HG03354 (cell line): ENCODE measurements at regions not wholly inside any gene's neighbourhood (a gene's known extent, or its start where the extent isn't known, plus 50 kb on each side); places are given as distances from the start of the nearest gene placed in this dataset.

ENCODE experiments used
- ATAC-seq: cut with Tn5 transposase; IDR thresholded peaks from one replicate; pipeline ENCODE4 v1.9.1; 2021; ENCODE audit warnings: mild to moderate bottlenecking; ENCODE audit not compliant: unreplicated experiment, poor library complexity, severe bottlenecking

- no peak for ATAC-seq
Observed at GRCh38 chr2:8296306-8296705, 385.6 kb upstream of the ID2 start.

GRCh38 chr2:8297376-8298231 lies 384.3 kb upstream of the ID2 start:
- no peak for ATAC-seq

- no peak for ATAC-seq
Observed at GRCh38 chr2:8298783-8299182, 383.1 kb upstream of the ID2 start.

GRCh38 chr2:8300216-8300615 lies 381.6 kb upstream of the ID2 start:
- no peak for ATAC-seq

- no peak for ATAC-seq
Observed at GRCh38 chr2:8300905-8301304, 381.0 kb upstream of the ID2 start.

GRCh38 chr2:8303322-8303832 lies 378.5 kb upstream of the ID2 start:
- peak; percentile 79 for ATAC-seq

GRCh38 chr2:8304821-8305766 lies 376.8 kb upstream of the ID2 start:
- ATAC-seq = no peak

GRCh38 chr2:8306530-8307351 lies 375.1 kb upstream of the ID2 start:
- no peak for ATAC-seq

GRCh38 chr2:8307606-8308180 lies 374.2 kb upstream of the ID2 start:
- ATAC-seq = no peak

GRCh38 chr2:8309131-8309530 lies 372.7 kb upstream of the ID2 start:
- ATAC-seq = no peak

- ATAC-seq = no peak
Observed at GRCh38 chr2:8310557-8311455, 371.1 kb upstream of the ID2 start.

GRCh38 chr2:8312221-8312620 lies 369.6 kb upstream of the ID2 start:
- ATAC-seq = no peak

- ATAC-seq = peak; percentile 85
Observed at GRCh38 chr2:8312861-8313830, 368.7 kb upstream of the ID2 start.

- no peak for ATAC-seq
Observed at GRCh38 chr2:8314063-8314462, 367.8 kb upstream of the ID2 start.

GRCh38 chr2:8315531-8316165 lies 366.2 kb upstream of the ID2 start:
- no peak for ATAC-seq

- no peak for ATAC-seq
Observed at GRCh38 chr2:8316356-8316755, 365.5 kb upstream of the ID2 start.

GRCh38 chr2:8317418-8317817 lies 364.4 kb upstream of the ID2 start:
- no peak for ATAC-seq
